ENCODE measurements at regions not wholly inside any gene's neighbourhood (a gene's known extent, or its start where the extent isn't known, plus 50 kb on each side); places are given as distances from the start of the nearest gene placed in this dataset.

DNA sequence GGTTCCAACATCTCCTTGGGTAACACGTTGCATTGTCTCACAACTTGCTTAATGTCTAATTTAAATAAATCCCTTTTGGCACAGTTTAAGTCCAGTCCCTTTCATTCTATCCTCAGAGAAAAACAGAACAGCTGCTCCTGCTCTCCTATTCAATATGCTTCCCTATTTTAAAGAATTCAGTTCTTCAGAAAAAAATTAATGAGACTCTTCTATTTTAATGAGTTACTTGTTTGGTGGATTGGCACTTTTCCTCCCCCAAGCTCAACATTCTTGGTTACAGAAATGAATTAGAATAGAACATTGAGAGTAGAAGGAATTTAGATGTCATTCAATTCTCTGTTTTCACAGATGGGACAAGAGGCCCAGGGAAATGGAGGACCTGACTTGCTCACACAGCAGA is 116.9 kb upstream of the ATP8B1 start:
- no peak for DNase-seq (ENCODE audit: insufficient read length, low spot score)

DNA sequence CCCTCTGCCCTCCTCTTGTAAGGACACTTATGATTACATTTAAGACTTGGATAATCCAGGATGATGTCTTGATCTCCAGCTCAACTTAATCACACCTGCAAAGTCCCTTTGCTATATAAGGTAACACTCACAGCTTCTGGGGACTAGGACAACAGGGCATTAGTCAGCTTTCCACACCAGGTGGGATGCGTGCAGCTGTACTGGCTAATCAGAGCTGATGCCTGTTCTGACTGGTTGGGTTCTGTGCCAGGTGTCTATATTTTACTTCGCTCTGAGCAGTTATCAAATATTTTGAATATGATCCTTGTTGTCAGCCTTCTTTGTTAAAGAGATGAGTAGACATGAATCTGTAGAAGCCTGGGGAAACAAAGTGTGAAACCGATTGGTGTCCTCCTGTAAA is 115.5 kb upstream of the ATP8B1 start:
- DNase-seq (ENCODE audit: insufficient read length, low spot score) = no peak
- FAIRE-seq = no peak

More for the DNA sequence above, 116.9 kb upstream of the ATP8B1 start:
- no peak for FAIRE-seq

DNA sequence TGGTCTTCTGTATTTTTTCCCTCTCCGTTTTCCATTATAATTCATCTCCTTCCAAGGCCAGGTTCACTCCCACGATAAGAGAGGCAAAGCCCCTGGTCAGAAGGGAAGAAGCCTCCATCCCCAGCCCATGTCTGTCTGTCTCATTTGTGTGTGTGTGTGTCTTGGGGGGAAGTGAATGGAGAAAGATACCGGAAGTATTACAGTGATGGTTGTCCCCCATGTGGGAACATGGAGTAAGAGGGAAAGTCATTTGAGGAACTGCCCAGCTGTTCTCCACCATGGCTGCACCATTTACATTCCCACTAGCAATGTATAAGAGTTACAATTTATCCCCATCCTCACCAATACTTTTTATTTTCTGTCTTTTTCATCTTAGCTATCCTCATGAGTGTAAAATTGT is 113.6 kb upstream of the ATP8B1 start:
- no peak for FAIRE-seq
- DNase-seq (ENCODE audit: insufficient read length, low spot score) = no peak

DNA sequence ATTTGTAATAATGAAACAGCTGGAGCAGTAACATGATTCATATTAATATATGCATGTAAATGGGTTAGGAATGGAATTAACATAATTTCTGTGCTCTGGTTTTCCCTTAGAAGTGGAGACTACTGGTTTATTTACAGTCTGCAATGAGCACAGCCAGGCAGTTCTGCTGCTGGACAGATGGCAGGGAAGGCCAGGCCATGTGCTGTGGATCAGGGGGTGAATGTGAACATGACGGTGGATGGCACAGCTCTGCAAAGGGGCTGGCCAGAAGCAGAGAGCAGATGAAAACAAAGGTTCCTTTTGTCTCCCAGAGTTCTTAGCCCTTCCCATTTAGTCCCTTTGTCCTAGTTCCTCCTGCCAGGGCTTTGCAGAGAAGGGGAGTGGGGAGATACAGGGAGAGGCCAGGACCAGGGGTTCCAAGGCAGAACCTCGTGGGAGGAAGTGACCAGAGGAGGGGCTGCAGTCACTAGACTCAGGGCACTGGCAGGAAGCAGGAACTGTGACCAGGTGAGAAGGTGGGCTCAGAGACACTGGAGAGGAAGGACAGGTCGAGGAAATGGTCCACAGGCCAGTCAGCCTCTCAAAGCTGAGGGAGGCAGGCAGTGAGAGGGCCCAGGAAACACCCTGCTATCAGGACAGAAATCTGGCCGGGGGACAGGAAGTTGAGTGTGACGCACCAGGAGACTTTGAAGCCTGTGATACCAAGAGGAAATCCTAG is 112.9 kb upstream of the ATP8B1 start:
- DNase-seq (ENCODE audit: insufficient read length, low spot score) (no peak), FAIRE-seq (no peak)

DNA sequence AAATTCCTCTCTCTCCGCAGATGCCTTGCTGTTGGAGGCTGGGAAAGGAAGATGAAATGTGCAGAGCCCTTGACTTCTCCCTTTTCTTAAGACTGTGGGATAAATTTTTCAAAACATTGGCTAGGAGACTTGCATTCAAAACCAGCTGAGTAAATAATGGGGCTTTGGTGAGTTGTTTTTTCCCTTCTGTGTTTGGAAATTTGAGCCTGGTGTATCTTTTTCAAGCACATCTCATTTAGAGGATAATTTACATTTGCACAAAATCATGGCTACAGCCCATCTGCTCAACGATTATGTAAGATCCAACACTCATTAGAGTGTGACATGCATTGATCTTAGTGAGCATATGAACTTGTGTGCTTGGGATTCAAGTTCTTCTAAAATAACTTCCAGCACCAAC is 112.1 kb upstream of the ATP8B1 start:
- FAIRE-seq (no peak), DNase-seq (ENCODE audit: insufficient read length, low spot score) (no peak)

DNA sequence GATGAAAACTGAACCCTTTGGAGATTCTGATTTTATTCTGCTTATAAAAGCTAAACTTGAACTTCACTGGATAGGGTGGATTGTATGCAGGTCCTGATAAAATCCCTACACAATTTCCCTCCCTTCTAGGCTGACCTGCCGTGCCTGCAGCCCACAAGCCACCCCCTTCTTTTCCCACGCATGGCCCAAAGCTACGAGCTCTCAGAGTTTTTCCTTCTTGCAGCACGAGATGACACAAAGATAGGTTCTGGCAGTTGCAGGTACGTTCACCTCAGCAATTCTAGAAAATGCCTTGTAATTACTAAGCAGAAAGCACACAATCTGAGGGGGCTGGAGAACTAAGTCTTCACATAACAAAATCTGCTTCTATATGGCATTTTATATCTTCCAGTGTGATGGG is 110.6 kb upstream of the ATP8B1 start:
- DNase-seq (ENCODE audit: insufficient read length, low spot score) (no peak), FAIRE-seq (no peak)

DNA sequence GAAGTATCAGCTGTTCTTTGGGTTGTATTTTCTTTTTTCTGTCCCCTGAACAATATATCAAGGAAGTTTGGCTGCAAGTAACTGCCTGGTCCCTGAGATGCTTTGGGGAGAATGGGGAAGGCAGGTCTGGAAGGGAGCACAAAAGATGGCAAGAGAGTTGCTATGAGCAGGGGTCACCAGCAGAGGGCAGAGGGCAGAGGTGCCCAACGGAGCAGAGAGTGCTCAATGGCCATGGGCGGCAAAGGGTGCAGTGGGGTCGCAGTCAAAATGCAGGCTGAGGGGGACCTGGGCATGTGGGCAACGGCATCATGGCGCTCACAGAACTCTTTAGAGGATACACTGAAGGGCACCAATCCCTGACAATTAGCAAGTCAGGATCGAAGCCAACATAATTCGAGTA is 107.7 kb upstream of the ATP8B1 start:
- no peak for DNase-seq (ENCODE audit: insufficient read length, low spot score)
- FAIRE-seq = no peak

DNA sequence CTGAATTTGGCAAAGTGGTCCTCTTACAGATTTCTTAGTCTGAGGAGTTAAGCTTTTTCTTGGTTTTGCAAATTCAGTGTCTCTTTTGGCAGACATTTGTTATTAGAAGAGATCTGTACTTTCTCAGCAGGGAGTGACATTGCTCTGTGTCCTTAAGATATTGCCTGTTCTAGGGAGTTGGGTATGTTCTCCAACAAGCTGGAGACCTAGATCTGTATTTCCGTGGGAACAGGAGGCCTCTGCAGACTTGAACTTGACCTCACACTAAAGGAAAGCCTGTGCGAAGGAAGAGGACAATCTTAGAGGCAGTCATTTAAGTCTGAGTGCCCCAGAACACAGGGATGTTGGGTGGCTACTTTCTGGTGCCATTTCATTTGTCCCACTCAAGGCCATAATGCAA is 107.0 kb upstream of the ATP8B1 start:
- FAIRE-seq (no peak), DNase-seq (ENCODE audit: insufficient read length, low spot score) (no peak)

DNA sequence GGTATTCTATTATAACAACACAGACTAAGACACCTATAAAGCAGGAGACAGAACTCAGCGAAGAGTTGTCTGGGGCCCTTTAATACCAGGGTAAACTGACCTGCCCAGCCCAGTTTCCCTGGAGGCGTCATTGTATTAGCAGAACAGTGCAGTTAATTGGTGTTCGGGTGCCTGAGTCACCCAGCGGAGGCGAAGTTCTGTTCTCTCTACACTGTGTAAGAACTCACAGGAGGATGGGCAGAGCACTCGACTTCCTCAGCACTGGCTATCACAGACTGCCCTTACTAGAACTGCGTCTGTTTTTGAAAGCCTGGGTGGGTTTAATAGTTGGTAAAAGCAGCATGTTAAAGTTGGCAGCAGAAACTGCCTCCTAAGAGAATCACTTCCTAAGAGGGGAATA is 106.5 kb upstream of the ATP8B1 start:
- FAIRE-seq = no peak
- no peak for DNase-seq (ENCODE audit: insufficient read length, low spot score)

DNA sequence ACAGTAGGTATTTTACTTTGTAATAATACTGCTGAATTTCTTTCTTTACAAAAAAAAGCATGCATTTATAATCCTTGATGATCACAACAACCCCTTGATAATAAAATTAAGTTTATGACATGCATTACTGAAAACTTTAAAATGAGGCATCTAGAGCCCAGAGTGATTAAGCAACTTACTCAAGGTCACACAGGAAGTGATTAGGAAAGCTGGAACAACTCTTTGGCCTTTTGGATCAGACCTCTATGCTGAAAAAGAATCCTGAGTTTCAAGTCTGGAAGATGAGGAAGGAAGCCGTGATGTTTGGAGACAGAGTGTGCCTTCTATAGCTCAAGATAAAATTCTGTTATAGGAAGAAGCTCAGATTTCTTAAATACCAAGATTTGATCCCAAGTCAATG is 105.0 kb upstream of the ATP8B1 start:
- no peak for FAIRE-seq

DNA sequence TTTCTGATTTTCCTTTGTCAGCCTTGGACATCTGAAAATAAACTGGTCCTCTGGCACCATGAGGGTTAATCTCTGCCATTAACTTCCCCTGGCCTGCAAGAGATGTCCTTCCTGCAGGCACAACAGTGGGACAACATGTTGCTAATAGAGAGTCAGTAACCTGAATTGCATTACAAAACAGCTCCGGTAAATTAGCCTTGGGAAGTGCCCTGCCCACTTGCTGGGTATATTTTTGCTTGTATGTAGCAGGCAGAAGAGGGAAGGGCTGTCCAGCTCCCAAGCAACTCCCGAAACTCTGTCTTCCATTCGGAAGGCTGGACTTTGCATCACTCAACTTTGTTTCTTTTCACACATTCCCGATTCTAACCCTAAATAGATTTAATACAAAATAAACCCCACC is 104.4 kb upstream of the ATP8B1 start:
- FAIRE-seq (no peak), DNase-seq (ENCODE audit: insufficient read length, low spot score) (no peak)

More for the DNA sequence above, 105.0 kb upstream of the ATP8B1 start:
- no peak for DNase-seq (ENCODE audit: insufficient read length, low spot score)

DNA sequence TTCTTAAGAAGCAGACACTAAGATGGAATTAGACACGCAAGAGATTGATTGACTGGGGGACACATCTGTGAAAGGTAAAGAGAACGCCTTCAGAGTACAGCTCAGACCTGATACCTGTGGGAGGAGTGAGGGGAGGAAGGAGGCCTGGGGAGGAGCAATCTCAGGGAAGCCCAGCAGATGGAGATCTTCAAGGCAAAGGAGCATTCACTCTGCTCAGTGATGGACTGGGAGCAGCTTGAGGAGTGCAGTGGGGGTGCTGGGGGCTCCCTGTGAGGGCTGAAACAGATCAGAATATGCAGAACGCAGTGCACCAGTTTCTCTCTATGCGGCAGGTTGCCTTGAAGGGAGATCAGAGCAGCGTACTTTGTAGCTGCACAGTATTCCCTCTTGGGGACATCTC is 103.7 kb upstream of the ATP8B1 start:
- FAIRE-seq = no peak
- DNase-seq (ENCODE audit: insufficient read length, low spot score) = no peak

DNA sequence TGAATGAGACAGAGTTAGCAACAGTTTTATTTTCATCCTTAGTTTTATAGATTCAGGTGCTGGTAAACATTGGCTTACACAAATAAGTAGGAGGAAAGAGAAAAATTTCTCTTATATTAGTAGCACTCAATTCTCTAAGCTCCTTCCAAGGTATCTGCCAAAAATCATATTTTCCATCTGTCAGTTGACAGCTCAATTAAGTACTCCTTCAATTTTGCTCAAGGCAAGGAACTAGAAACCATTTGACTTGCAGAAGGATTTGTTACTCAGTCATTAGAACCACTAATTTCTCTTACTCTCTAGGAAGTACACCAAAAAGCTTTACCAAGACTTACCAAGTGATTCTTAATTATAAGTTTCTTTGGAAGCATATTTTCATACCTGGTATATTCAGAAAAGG is 101.4 kb upstream of the ATP8B1 start:
- no peak for FAIRE-seq
- DNase-seq (ENCODE audit: insufficient read length, low spot score) = no peak

DNA sequence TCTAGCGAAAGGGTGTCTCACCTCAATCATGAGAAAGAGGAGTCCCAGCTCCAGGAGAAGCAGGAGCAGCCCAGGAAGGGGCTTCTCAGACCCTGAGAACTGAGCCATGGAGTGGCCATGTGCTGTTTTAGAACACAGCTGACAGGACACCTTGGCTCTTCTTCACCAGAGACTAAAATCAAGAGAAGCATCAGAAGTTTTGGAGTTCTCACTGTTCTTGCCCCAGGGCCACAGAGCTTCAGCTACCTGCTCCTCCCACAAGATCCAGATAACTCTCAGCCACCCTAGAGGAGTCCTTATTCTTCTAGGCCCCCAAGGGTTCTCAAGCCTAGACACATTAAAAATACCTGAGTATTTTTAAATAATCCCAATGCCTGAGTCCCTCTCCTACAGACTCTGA is 99.6 kb upstream of the ATP8B1 start:
- FAIRE-seq = no peak

DNA sequence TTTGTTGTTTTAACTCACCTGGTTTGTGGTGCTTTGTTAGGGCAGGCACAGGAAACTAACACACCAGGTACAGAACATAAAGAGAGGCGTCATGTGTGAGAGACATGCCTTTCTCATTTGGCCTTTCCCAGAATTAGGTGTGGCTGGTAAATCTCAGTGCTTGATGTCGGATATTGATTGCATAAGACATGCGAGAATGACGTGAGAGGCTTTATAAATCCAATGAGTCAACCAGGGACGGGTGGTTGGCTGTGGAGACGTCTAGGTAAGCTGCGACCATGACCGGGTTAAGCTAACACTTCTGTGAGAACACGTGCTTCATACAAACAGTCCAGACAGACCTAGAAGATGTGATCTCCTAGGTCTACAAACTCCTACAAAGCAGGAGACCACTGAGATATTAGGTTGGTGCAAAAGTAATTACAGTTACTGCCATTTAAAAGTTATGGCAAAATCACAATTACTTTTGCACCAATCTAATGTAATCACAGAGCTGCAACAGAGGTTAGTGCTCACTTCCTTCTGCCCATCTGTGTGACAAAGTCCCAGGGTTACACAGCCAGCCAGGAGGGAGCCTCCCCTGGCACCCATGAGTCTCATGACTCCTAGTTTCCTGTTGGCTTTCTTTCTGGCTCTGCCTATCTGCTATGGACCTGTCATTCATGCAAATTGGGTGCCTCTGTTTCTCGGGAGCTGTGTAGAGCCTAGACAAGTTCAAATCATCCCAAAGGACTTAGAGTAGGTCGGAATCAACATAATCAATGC is 98.9 kb upstream of the ATP8B1 start:
- FAIRE-seq (no peak), DNase-seq (ENCODE audit: insufficient read length, low spot score) (no peak)

More for the DNA sequence above, 99.6 kb upstream of the ATP8B1 start:
- no peak for DNase-seq (ENCODE audit: insufficient read length, low spot score)

DNA sequence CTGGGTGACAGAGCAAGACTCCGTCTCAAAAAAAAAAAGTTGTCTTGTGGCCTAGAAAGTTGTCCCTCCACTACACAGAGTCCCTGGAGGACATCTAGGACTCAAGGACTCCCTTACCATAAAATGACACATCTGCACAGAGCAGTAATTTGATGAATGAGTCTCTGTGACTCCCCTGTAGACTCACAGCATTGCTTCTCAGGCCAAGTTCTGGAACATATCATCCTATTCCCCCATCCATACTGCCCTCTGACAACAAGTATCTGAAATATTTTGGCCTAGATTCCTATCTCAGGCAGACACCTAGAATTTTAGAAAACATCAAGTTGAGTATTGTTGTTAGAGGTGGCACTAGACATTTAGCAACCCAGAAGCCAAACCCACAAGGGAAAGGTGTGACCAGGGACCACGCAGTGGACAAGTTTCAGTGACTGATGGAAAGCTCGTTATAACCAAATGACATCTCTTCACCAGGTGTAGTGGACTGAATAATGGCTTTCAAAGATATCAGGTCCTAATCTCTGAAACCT is 97.9 kb upstream of the ATP8B1 start:
- no peak for FAIRE-seq
- DNase-seq (ENCODE audit: insufficient read length, low spot score) = no peak

DNA sequence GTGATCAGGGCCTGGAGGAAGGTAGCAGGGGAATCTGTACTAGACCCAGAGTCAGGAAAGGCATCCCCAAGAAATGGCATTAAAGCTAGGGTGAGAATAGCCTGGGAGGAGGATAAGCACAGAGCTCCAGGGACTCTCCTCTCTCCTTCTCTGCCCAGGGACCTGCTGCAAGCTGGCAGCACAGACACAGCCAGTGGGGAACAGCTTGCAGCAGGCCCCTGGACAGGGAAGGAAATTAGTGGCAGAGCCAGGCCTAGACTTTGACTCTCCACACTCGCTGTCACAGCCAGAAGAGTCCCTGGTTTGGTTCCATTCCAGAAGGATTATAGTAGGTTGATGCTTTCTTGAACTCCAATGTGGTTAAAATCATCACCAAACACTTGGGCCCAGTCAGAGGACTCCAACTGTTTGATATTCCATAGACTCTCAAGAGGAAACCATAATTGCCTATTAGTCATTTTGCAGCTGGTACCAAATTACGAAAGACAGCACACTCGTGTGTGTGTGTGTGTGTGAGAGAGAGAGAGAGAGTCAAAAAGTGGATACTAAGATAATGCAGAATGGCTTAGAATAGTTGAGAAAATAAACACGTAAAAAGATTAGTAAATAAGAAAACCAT is 95.5 kb upstream of the ATP8B1 start:
- no peak for DNase-seq (ENCODE audit: insufficient read length, low spot score)

DNA sequence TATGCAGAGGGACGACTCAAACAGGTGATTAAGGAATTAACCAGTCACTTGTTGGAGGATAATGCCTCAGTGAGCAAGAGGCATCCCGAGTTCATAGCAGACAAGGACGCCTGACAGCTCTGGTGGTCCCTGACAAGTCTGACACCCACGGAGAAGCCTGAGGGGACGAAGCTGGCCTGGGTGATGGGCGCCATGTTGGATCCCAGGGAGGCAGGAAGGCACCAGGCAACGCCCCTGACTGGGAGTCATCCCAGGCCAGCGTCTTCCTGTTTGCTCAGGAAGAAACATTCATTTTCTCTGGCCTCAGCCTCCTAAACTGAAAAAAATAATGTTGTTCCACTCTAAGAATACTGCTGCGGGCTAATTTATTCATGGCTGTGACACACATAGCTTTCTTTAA is 92.1 kb upstream of the ATP8B1 start:
- DNase-seq (ENCODE audit: insufficient read length, low spot score) (no peak), FAIRE-seq (no peak)

More for the DNA sequence above, 95.5 kb upstream of the ATP8B1 start:
- FAIRE-seq = no peak

DNA sequence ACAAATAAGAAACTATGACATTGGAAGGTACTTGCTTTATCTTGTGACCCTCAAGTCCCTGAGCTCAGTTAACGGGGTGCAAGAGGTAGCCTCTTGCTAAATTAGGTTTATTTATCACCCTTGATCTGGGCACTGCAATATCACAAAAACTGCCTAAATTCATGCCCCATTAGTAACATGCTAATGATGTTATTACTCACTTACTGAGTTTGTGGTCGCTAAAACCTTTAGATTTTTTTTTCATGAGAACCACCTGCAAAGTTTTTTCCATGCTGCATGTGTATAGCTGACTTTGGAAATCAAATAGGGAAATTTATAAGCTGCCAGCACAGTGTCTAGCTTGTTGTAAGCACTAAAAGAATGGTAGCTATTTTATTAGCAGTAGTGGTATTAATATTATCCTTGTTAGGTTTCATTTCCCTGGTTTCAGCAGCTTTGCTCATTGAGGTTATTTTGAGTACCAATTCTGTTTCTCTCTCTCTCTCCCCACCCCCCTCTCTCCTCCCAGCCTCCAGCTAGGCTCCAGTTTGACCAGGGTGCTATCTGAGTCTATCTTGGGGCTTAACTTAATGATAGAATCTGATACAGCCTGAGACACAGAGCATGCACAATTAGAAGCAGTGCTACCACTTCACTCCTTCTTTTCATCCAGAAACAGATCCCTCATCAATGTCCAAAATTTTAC is 88.7 kb upstream of the ATP8B1 start:
- DNase-seq (ENCODE audit: insufficient read length, low spot score) (no peak), FAIRE-seq (no peak)

DNA sequence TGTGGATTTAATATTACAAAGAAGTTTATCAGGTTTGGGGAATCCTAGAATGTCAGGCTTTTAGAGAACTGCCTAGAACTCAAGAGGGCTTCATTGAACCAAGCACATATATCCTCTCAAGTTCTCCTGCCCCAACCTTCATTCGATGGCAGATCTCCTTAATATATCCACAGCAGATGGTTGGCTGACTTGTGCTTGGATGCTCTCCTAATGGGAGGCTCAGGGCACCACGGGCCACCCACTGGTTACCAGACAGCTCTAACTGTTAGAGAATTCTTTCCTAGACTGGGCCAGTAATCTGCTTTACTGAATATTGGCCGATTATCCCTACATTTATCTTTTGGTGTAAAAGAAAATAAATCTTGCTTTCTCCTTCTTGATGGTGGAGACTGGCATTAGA is 87.2 kb upstream of the ATP8B1 start:
- no peak for FAIRE-seq
- no peak for DNase-seq (ENCODE audit: insufficient read length, low spot score)

DNA sequence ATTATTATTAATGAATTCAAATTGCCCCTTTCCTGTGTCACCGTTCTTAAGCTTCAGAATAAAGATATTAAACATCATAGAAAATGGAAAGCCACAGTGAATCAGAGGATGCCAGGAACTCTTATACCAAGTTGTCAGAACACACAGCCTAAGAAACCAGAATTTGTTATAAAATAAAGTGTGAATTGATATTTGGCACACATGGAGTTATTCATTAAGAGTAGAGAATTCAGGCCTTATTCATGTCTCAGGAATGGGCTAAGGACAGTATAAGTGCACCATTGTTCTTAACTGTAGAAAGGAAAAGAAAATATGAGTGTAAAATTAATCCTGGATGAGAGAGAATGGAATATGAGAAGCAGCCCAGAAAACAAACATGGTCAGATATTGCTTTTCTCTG is 86.7 kb upstream of the ATP8B1 start:
- FAIRE-seq (no peak), DNase-seq (ENCODE audit: insufficient read length, low spot score) (no peak)

Measured in HTR-8/SVneo (cell line).